HEK293 (cell line): ENCODE measurements at regions not wholly inside any gene's neighbourhood (a gene's known extent, or its start where the extent isn't known, plus 50 kb on each side); places are given as distances from the start of the nearest gene placed in this dataset.

Experiments used
- CTCF ChIA-PET: fragments of 350-600 bp; formaldehyde crosslinking; extraction: SDS; loops from one replicate; lab custom pipeline; 2021; ENCODE audit warnings: antibody characterized with exemption; lab: Yijun Ruan, JAX
- POLR2A ChIA-PET: fragments of 300-600 bp; formaldehyde crosslinking; extraction: SDS; loops from one replicate; lab custom pipeline; 2020; ENCODE audit warnings: antibody characterized with exemption, inconsistent platforms; lab: Yijun Ruan, JAX
- H3K27ac ChIP-seq: fragments of 200-500 bp; sonication (Bioruptor generic); 2 replicates; pipeline ENCODE4 v1.5.1; 2014; ENCODE audit warnings: low read depth, low read length, control low read depth, inconsistent platforms; ENCODE audit errors: extremely low read depth
- H3K36me3 ChIP-seq, 2 experiments: fragments of 200-500 bp in 1 of 2; sonication (Bioruptor generic) in 1 of 2; 1 replicate in 1 of 2; 2 replicates in 1 of 2; pipeline ENCODE4 v1.5.1; 2014 to 2017; ENCODE audit warnings: inconsistent platforms in 2 of 2, low read length in 2 of 2; ENCODE audit not compliant: control insufficient read depth in 2 of 2, insufficient read depth in 1 of 2
- H3K4me1 ChIP-seq: fragments of 200-500 bp; sonication (Bioruptor generic); 2 replicates; pipeline ENCODE4 v1.5.1; 2014; ENCODE audit warnings: mild to moderate bottlenecking, low read length, inconsistent platforms; ENCODE audit not compliant: control insufficient read depth, insufficient read depth
- H3K4me3 ChIP-seq: 2 replicates; pipeline ENCODE4 v1.5.1; 2011; ENCODE audit warnings: low read depth, mild to moderate bottlenecking, control low read depth, low read length, moderate library complexity
- H3K9me3 ChIP-seq: fragments of 200-500 bp; sonication (Bioruptor generic); 2 replicates; pipeline ENCODE4 v1.5.1; 2014; ENCODE audit warnings: low read depth, low read length, inconsistent platforms; ENCODE audit not compliant: control insufficient read depth, insufficient read depth
- FEZF1 ChIP-seq: fragments of 450-650 bp; formaldehyde crosslinking; IDR thresholded peaks from 2 replicates; pipeline ENCODE4 v1.5.1; 2016; ENCODE audit warnings: missing biosample characterization, missing genetic modification characterization
- GLI2 ChIP-seq: fragments of 450-650 bp; formaldehyde crosslinking; IDR thresholded peaks from 2 replicates; pipeline ENCODE4; 2017; ENCODE audit warnings: missing biosample characterization, missing genetic modification characterization, low read depth, borderline replicate concordance
- HOXD13 ChIP-seq: sonication (generic); formaldehyde crosslinking; IDR thresholded peaks from 2 replicates; pipeline ENCODE4 v1.8.0; 2022; ENCODE audit warnings: missing genetic modification reagents, borderline replicate concordance
- KLF8 ChIP-seq: fragments of 450-650 bp; formaldehyde crosslinking; IDR thresholded peaks from 2 replicates; pipeline ENCODE4 v1.5.1; 2016; ENCODE audit warnings: missing biosample characterization, missing genetic modification characterization
- OVOL3 ChIP-seq: fragments of 450-650 bp; formaldehyde crosslinking; IDR thresholded peaks from 2 replicates; pipeline ENCODE4 v1.5.1; 2016; ENCODE audit warnings: missing biosample characterization, missing genetic modification characterization
- PRDM10 ChIP-seq: fragments of 450-650 bp; formaldehyde crosslinking; IDR thresholded peaks from 2 replicates; pipeline ENCODE4 v1.5.1; 2016; ENCODE audit warnings: missing biosample characterization, missing genetic modification characterization
- ZNF16 ChIP-seq: fragments of 450-650 bp; formaldehyde crosslinking; IDR thresholded peaks from 2 replicates; pipeline ENCODE4 v1.5.1; 2016; ENCODE audit warnings: low read depth, missing biosample characterization, missing genetic modification characterization
- ZNF19 ChIP-seq: fragments of 450-650 bp; formaldehyde crosslinking; IDR thresholded peaks from 2 replicates; pipeline ENCODE4; 2016; ENCODE audit warnings: missing biosample characterization, missing genetic modification characterization, low read depth
- ZNF214 ChIP-seq: fragments of 450-650 bp; formaldehyde crosslinking; IDR thresholded peaks from 2 replicates; pipeline ENCODE4 v1.5.1; 2017; ENCODE audit warnings: missing biosample characterization, mild to moderate bottlenecking, missing genetic modification characterization, borderline replicate concordance
- ZNF280D ChIP-seq: fragments of 450-650 bp; formaldehyde crosslinking; IDR thresholded peaks from 2 replicates; pipeline ENCODE4 v1.5.1; 2016; ENCODE audit warnings: missing biosample characterization, missing genetic modification characterization
- ZNF37A ChIP-seq: fragments of 450-650 bp; IDR thresholded peaks from 2 replicates; pipeline ENCODE4 v1.5.1; 2018; ENCODE audit warnings: missing biosample characterization, missing genetic modification characterization
- ZNF449 ChIP-seq: fragments of 450-650 bp; formaldehyde crosslinking; IDR thresholded peaks from 2 replicates; pipeline ENCODE4 v1.5.1; 2017; ENCODE audit warnings: missing biosample characterization, mild to moderate bottlenecking, missing genetic modification characterization, moderate library complexity
- ZNF513 ChIP-seq: fragments of 450-650 bp; IDR thresholded peaks from 2 replicates; pipeline ENCODE4 v1.5.1; 2018; ENCODE audit warnings: missing biosample characterization, missing genetic modification characterization
- ZNF585B ChIP-seq: fragments of 450-650 bp; formaldehyde crosslinking; IDR thresholded peaks from 2 replicates; pipeline ENCODE4 v1.5.1; 2016; ENCODE audit warnings: missing biosample characterization, missing genetic modification characterization
- ZNF610 ChIP-seq: fragments of 450-650 bp; formaldehyde crosslinking; IDR thresholded peaks from 2 replicates; pipeline ENCODE4 v1.5.1; 2016; ENCODE audit warnings: missing biosample characterization, missing genetic modification characterization, borderline replicate concordance
- ZNF626 ChIP-seq: fragments of 450-650 bp; sonication (Bioruptor Pico); formaldehyde crosslinking; IDR thresholded peaks from 2 replicates; pipeline ENCODE4 v1.5.1; 2018; ENCODE audit warnings: missing biosample characterization, missing genetic modification characterization, inconsistent platforms
- ZNF654 ChIP-seq: fragments of 450-650 bp; formaldehyde crosslinking; IDR thresholded peaks from 2 replicates; pipeline ENCODE4 v1.5.1; 2016; ENCODE audit warnings: low read depth, missing biosample characterization, missing genetic modification characterization
- ZNF776 ChIP-seq: fragments of 450-650 bp; formaldehyde crosslinking; IDR thresholded peaks from 2 replicates; pipeline ENCODE4 v1.5.0; 2017; ENCODE audit warnings: missing biosample characterization, missing genetic modification characterization, borderline replicate concordance
- ZSCAN18 ChIP-seq: fragments of 450-650 bp; formaldehyde crosslinking; IDR thresholded peaks from 2 replicates; pipeline ENCODE4 v1.5.1; 2016; ENCODE audit warnings: missing biosample characterization, missing genetic modification characterization

- TF ChIP-seq ZNF37A (tag by site-specific recombination), result no peak
- no peak for TF ChIP-seq ZNF449 (tag by site-specific recombination)
- no peak for TF ChIP-seq ZNF16 (tag by site-specific recombination)
- TF ChIP-seq GLI2 (tag by site-specific recombination), result no peak
Observed at GRCh38 chr14:50039120-50039517, 77.3 kb downstream of the VCPKMT start (continued).

GRCh38 chr14:50039734-50040400 is 76.5 kb downstream of the VCPKMT start:
- Histone ChIP-seq H3K9me3 (no peaks in the 10 kb centered on the region), H3K27ac (no peak overlapping the region)
- CTCF ChIA-PET, result interaction anchor here (0.7 kb wide), 1 partner anchor 13 kb away, joined by 4 read pairs; no protein-coding TSS in a partner anchor
- TF ChIP-seq ZNF776 (tag by site-specific recombination) (no peak), ZNF585B (no peak), ZNF654 (no peak), ZNF610 (tag by site-specific recombination) (no peak), ZNF280D (no peak), HOXD13 (CRISPR knock-in tag) (no peak), ZNF214 (tag by site-specific recombination) (no peak), ZNF513 (tag by site-specific recombination) (no peak)
- TF ChIP-seq, all 188 proteins: peak for 0
- Histone ChIP-seq H3K36me3 (no peaks in the 10 kb centered on the region), H3K4me3 (no peak overlapping the region), H3K4me1 (no peaks in the 10 kb centered on the region)
- POLR2A ChIA-PET, result no interaction called here

- ChIA-PET POLR2A (no interaction called here), CTCF (interaction anchor here (0.7 to 1.4 kb wide), 2 partner anchors 13 to 175 kb away, joined by 4 to 5 read pairs; no protein-coding TSS in a partner anchor)
- no peak overlapping the region for H3K27ac ChIP-seq
- no peaks in the 10 kb centered on the region for H3K36me3 ChIP-seq
- no peaks in the 10 kb centered on the region for H3K9me3 ChIP-seq
- H3K4me3 ChIP-seq, result no peak overlapping the region
- H3K4me1 ChIP-seq, result no peaks in the 10 kb centered on the region
- TF ChIP-seq ZNF19, result no peak
- no peak for TF ChIP-seq PRDM10 (tag by site-specific recombination)
- no peak for TF ChIP-seq KLF8
- TF ChIP-seq FEZF1 (tag by site-specific recombination), result no peak
- no peak for TF ChIP-seq OVOL3 (tag by site-specific recombination)
- no peak for TF ChIP-seq ZSCAN18
- no peak for TF ChIP-seq ZNF626
- no peak for TF ChIP-seq ZNF449 (tag by site-specific recombination)
Observed at GRCh38 chr14:50040401-50040775, 76.0 kb downstream of the VCPKMT start.
